Keratinocyte (primary cell): ENCODE measurements at regions not wholly inside any gene's neighbourhood (a gene's known extent, or its start where the extent isn't known, plus 50 kb on each side); places are given as distances from the start of the nearest gene placed in this dataset.
A peak's percentile ranks its signal among the peaks of the same experiment; 100 is the strongest.

Experiments used
- DNase-seq: peaks from one replicate; pipeline ENCODE4 v3.0.0-alpha.2; 2011; ENCODE audit warnings: low read depth, missing footprints, low spot score
- FAIRE-seq: peaks from 2 replicates; lab custom pipeline; 2011; peaks lifted over from hg19 to GRCh38; lab: Jason Lieb, UNC
- H2AFZ ChIP-seq: 2 replicates; pipeline ENCODE4 v1.6.0; 2012; ENCODE audit warnings: low read length, control low read depth, inconsistent platforms; ENCODE audit not compliant: control insufficient read depth
- H3K27ac ChIP-seq: 2 replicates; pipeline ENCODE4 v1.5.1; 2011; ENCODE audit warnings: low read length; ENCODE audit not compliant: control insufficient read depth, insufficient read depth
- H3K27me3 ChIP-seq: 3 replicates; pipeline ENCODE4 v1.6.0; 2011; ENCODE audit warnings: low read length; ENCODE audit not compliant: control insufficient read depth, insufficient read depth; ENCODE audit errors: extremely low read depth
- H3K36me3 ChIP-seq, 2 experiments: 2 replicates in 1 of 2; 3 replicates in 1 of 2; pipeline ENCODE4 v1.5.1; 2011; ENCODE audit warnings: low read length in 2 of 2, mild to moderate bottlenecking in 1 of 2; ENCODE audit not compliant: control insufficient read depth in 2 of 2, insufficient read depth in 2 of 2; ENCODE audit errors: extremely low read depth in 1 of 2
- H3K4me1 ChIP-seq: 3 replicates; pipeline ENCODE4 v1.5.1; 2011; ENCODE audit warnings: low read length; ENCODE audit not compliant: control insufficient read depth, insufficient read depth; ENCODE audit errors: extremely low read depth
- H3K4me2 ChIP-seq: 3 replicates; pipeline ENCODE4 v1.6.0; 2011; ENCODE audit warnings: low read depth, low read length; ENCODE audit not compliant: control insufficient read depth, insufficient read depth; ENCODE audit errors: extremely low read depth
- H3K4me3 ChIP-seq, 3 experiments: fragments of 200-600 bp in 1 of 3; sonication (generic) in 1 of 3; 2 replicates in 2 of 3; 3 replicates in 1 of 3; pipeline ENCODE4 v1.5.1; 2011 to 2016; ENCODE audit warnings: low read length in 3 of 3, mild to moderate bottlenecking in 3 of 3, control low read depth in 2 of 3, inconsistent platforms in 1 of 3, low read depth in 1 of 3, mixed read lengths in 1 of 3, mixed run types in 1 of 3, moderate library complexity in 1 of 3; ENCODE audit not compliant: control insufficient read depth in 2 of 3, insufficient read depth in 2 of 3; ENCODE audit errors: extremely low read depth in 1 of 3
- H3K79me2 ChIP-seq: 2 replicates; pipeline ENCODE4 v1.6.0; 2012; ENCODE audit warnings: low read length; ENCODE audit not compliant: control insufficient read depth, insufficient read depth
- H3K9ac ChIP-seq: 3 replicates; pipeline ENCODE4 v1.6.0; 2011; ENCODE audit warnings: low read length; ENCODE audit not compliant: control insufficient read depth, insufficient read depth; ENCODE audit errors: extremely low read depth
- H3K9me1 ChIP-seq: 3 replicates; pipeline ENCODE4 v1.6.0; 2011; ENCODE audit warnings: low read length; ENCODE audit not compliant: control insufficient read depth, insufficient read depth; ENCODE audit errors: extremely low read depth
- H3K9me3 ChIP-seq: 2 replicates; pipeline ENCODE4 v1.5.1; 2012; ENCODE audit warnings: low read depth, low read length; ENCODE audit not compliant: control insufficient read depth
- H4K20me1 ChIP-seq: 3 replicates; pipeline ENCODE4 v1.6.0; 2011; ENCODE audit warnings: low read length; ENCODE audit not compliant: control insufficient read depth, insufficient read depth; ENCODE audit errors: extremely low read depth
- CTCF ChIP-seq, 3 experiments: IDR thresholded peaks in 1 of 3; conservative IDR thresholded peaks in 1 of 3; optimal IDR thresholded peaks in 1 of 3; 2 replicates in 2 of 3; 3 replicates in 1 of 3; pipeline versions ENCODE3 to v1.5.1; 2011; ENCODE audit warnings: low read length in 3 of 3, mild to moderate bottlenecking in 3 of 3, moderate library complexity in 2 of 3, control low read depth in 1 of 3, inconsistent platforms in 1 of 3; ENCODE audit not compliant: insufficient read depth in 2 of 3; ENCODE audit errors: extremely low read depth in 1 of 3
- EZH2 ChIP-seq: IDR thresholded peaks from one replicate; pipeline ENCODE4 v1.6.1; 2012; ENCODE audit warnings: inconsistent platforms, mild to moderate bottlenecking, low read length, moderate library complexity
- dilution Hi-C: fragments of 300-500 bp; cut with MboI; formaldehyde crosslinking; loops from one replicate; pipeline ENCODE4 v1.7.0; 2020; ENCODE audit warnings: low sequenced_read_pairs; ENCODE audit not compliant: extremely low pct_ligation_motif_present

- Histone ChIP-seq H3K79me2 (no peaks in the 10 kb centered on the region), H3K4me2 (no peak overlapping the region), H3K9ac (no peak overlapping the region), H3K4me1 (no peaks in the 10 kb centered on the region), H3K27ac (no peak overlapping the region), H4K20me1 (no peaks in the 10 kb centered on the region), H3K27me3 (no peaks in the 10 kb centered on the region), H3K9me1 (no peaks in the 10 kb centered on the region), H3K36me3 (no peaks in the 10 kb centered on the region), H3K9me3 (no peaks in the 10 kb centered on the region), H3K4me3 (no peak overlapping the region), H2AFZ (no peak overlapping the region)
- dilution Hi-C loops, result no loop called here
- FAIRE-seq (no peak), DNase-seq (no peak)
- TF ChIP-seq EZH2, result no peak
- no peak for TF ChIP-seq CTCF (optimal IDR thresholded peaks at IDR 0.05 in 1 of 3, IDR thresholded peaks at IDR 0.05 in 1 of 3, conservative IDR thresholded peaks at IDR 0.05 in 1 of 3; ENCODE audit: extremely low read depth in 1 of 3, insufficient read depth in 2 of 3, low read length in 3 of 3)
Measured at GRCh38 chr12:19642345-19642744, 203.1 kb downstream of the AEBP2 start.

- H3K9me1 ChIP-seq, result no peaks in the 10 kb centered on the region
- H2AFZ ChIP-seq, result no peak overlapping the region
- H3K4me2 ChIP-seq, result no peak overlapping the region
- H3K27ac ChIP-seq, result no peak overlapping the region
- H3K4me3 ChIP-seq, result no peak overlapping the region
- no peak overlapping the region for H3K9ac ChIP-seq
- no peaks in the 10 kb centered on the region for H3K79me2 ChIP-seq
- no peaks in the 10 kb centered on the region for H3K4me1 ChIP-seq
- no peaks in the 10 kb centered on the region for H3K27me3 ChIP-seq
- no peaks in the 10 kb centered on the region for H3K36me3 ChIP-seq
- dilution Hi-C loops, result no loop called here
- no peaks in the 10 kb centered on the region for H4K20me1 ChIP-seq
- TF ChIP-seq CTCF (optimal IDR thresholded peaks at IDR 0.05 in 1 of 3, IDR thresholded peaks at IDR 0.05 in 1 of 3, conservative IDR thresholded peaks at IDR 0.05 in 1 of 3; ENCODE audit: extremely low read depth in 1 of 3, insufficient read depth in 2 of 3, low read length in 3 of 3) (peak; percentile 47 to 61 (median 50)), EZH2 (no peak)
- no peaks in the 10 kb centered on the region for H3K9me3 ChIP-seq
- no peak for DNase-seq
- peak; percentile 71 for FAIRE-seq
Measured at GRCh38 chr12:19643635-19644034, 204.3 kb downstream of the AEBP2 start.
